ENCODE measurements at regions not wholly inside any gene's neighbourhood (a gene's known extent, or its start where the extent isn't known, plus 50 kb on each side); places are given as distances from the start of the nearest gene placed in this dataset.

- DNase-seq, result no peak
- no peak for ATAC-seq
Measured at GRCh38 chr18:78364388-78364960, 615.1 kb upstream of the SALL3 start.

- no peak for ATAC-seq
Measured at GRCh38 chr18:78367996-78368395, 611.6 kb upstream of the SALL3 start.

GRCh38 chr18:78368726-78369125 is 610.9 kb upstream of the SALL3 start:
- no peak for ATAC-seq
- DNase-seq, result no peak

More at GRCh38 chr18:78367996-78368395, 611.6 kb upstream of the SALL3 start:
- DNase-seq, result no peak

- no peak for ATAC-seq
- DNase-seq, result no peak
Measured at GRCh38 chr18:78376046-78376445, 603.6 kb upstream of the SALL3 start.

- ATAC-seq, result no peak
- DNase-seq, result no peak
Measured at GRCh38 chr18:78378403-78378802, 601.2 kb upstream of the SALL3 start.

- ATAC-seq (no peak), DNase-seq (no peak)
Measured at GRCh38 chr18:78378983-78379382, 600.6 kb upstream of the SALL3 start.

- DNase-seq (no peak), ATAC-seq (no peak)
Measured at GRCh38 chr18:78390348-78390951, 589.2 kb upstream of the SALL3 start.

- DNase-seq, result no peak
- no peak for ATAC-seq
Measured at GRCh38 chr18:78390952-78391348, 588.7 kb upstream of the SALL3 start.

GRCh38 chr18:78393086-78393862 is 586.3 kb upstream of the SALL3 start:
- ATAC-seq (no peak), DNase-seq (no peak)

GRCh38 chr18:78396077-78396476 is 583.5 kb upstream of the SALL3 start:
- ATAC-seq (no peak), DNase-seq (no peak)

- DNase-seq, result no peak
- ATAC-seq, result no peak
Measured at GRCh38 chr18:78396756-78397155, 582.9 kb upstream of the SALL3 start.

GRCh38 chr18:78399992-78400503 is 579.6 kb upstream of the SALL3 start:
- no peak for ATAC-seq

GRCh38 chr18:78402440-78402839 is 577.2 kb upstream of the SALL3 start:
- DNase-seq, result no peak

More at GRCh38 chr18:78399992-78400503, 579.6 kb upstream of the SALL3 start:
- DNase-seq, result no peak

GRCh38 chr18:78402966-78403365 is 576.7 kb upstream of the SALL3 start:
- ATAC-seq, result no peak
- DNase-seq, result no peak

More at GRCh38 chr18:78402440-78402839, 577.2 kb upstream of the SALL3 start:
- no peak for ATAC-seq

- DNase-seq (no peak), ATAC-seq (no peak)
Measured at GRCh38 chr18:78403371-78403770, 576.2 kb upstream of the SALL3 start.

GRCh38 chr18:78405763-78406162 is 573.9 kb upstream of the SALL3 start:
- DNase-seq (no peak), ATAC-seq (no peak)

- DNase-seq (no peak), ATAC-seq (no peak)
Measured at GRCh38 chr18:78406743-78407465, 572.7 kb upstream of the SALL3 start.

- DNase-seq (no peak), ATAC-seq (no peak)
Measured at GRCh38 chr18:78407466-78407844, 572.2 kb upstream of the SALL3 start.

- DNase-seq, result no peak
- ATAC-seq, result no peak
Measured at GRCh38 chr18:78408623-78409022, 571.0 kb upstream of the SALL3 start.

- ATAC-seq (no peak), DNase-seq (no peak)
Measured at GRCh38 chr18:78410094-78410786, 569.4 kb upstream of the SALL3 start.

- DNase-seq (no peak), ATAC-seq (no peak)
Measured at GRCh38 chr18:78411539-78411938, 568.1 kb upstream of the SALL3 start.

- ATAC-seq, result no peak
- no peak for DNase-seq
Measured at GRCh38 chr18:78414302-78414701, 565.3 kb upstream of the SALL3 start.
